HG02678 (cell line): ENCODE measurements at regions not wholly inside any gene's neighbourhood (a gene's known extent, or its start where the extent isn't known, plus 50 kb on each side); places are given as distances from the start of the nearest gene placed in this dataset.

ENCODE experiments used
- ATAC-seq: cut with Tn5 transposase; IDR thresholded peaks from one replicate; pipeline ENCODE4 v1.9.1; 2021; ENCODE audit warnings: mild to moderate bottlenecking, moderate library complexity; ENCODE audit not compliant: unreplicated experiment

- no peak for ATAC-seq
Measured at GRCh38 chr9:16223074-16223871, 647.2 kb downstream of the BNC2 start.

GRCh38 chr9:16230731-16231130 is 639.7 kb downstream of the BNC2 start:
- no peak for ATAC-seq

- no peak for ATAC-seq
Measured at GRCh38 chr9:16236311-16236710, 634.2 kb downstream of the BNC2 start.

GRCh38 chr9:16236882-16237281 is 633.6 kb downstream of the BNC2 start:
- no peak for ATAC-seq

- ATAC-seq = no peak
Measured at GRCh38 chr9:16238623-16239138, 631.8 kb downstream of the BNC2 start.

- ATAC-seq = no peak
Measured at GRCh38 chr9:16241231-16241630, 629.2 kb downstream of the BNC2 start.

GRCh38 chr9:16243798-16244197 is 626.7 kb downstream of the BNC2 start:
- no peak for ATAC-seq

- no peak for ATAC-seq
Measured at GRCh38 chr9:16245756-16246440, 624.6 kb downstream of the BNC2 start.

GRCh38 chr9:16246785-16247184 is 623.7 kb downstream of the BNC2 start:
- no peak for ATAC-seq

GRCh38 chr9:16247188-16247875 is 623.1 kb downstream of the BNC2 start:
- ATAC-seq = no peak

GRCh38 chr9:16248822-16249221 is 621.6 kb downstream of the BNC2 start:
- no peak for ATAC-seq

- no peak for ATAC-seq
Measured at GRCh38 chr9:16252616-16253015, 617.9 kb downstream of the BNC2 start.

GRCh38 chr9:16254674-16255073 is 615.8 kb downstream of the BNC2 start:
- no peak for ATAC-seq

- ATAC-seq = no peak
Measured at GRCh38 chr9:16255217-16255616, 615.3 kb downstream of the BNC2 start.

GRCh38 chr9:16257604-16258003 is 612.9 kb downstream of the BNC2 start:
- ATAC-seq = no peak

- no peak for ATAC-seq
Measured at GRCh38 chr9:16258191-16258590, 612.3 kb downstream of the BNC2 start.

- no peak for ATAC-seq
Measured at GRCh38 chr9:16258708-16259107, 611.8 kb downstream of the BNC2 start.

- ATAC-seq = no peak
Measured at GRCh38 chr9:16262477-16263261, 607.8 kb downstream of the BNC2 start.

GRCh38 chr9:16265688-16266087 is 604.8 kb downstream of the BNC2 start:
- ATAC-seq = no peak

- ATAC-seq = no peak
Measured at GRCh38 chr9:16266648-16267276, 603.7 kb downstream of the BNC2 start.
